Activated CD8-positive, alpha-beta T cell treated with anti-CD3 and anti-CD28 coated beads for 36 hours (primary cell): ENCODE measurements at regions not wholly inside any gene's neighbourhood (a gene's known extent, or its start where the extent isn't known, plus 50 kb on each side); places are given as distances from the start of the nearest gene placed in this dataset.

ENCODE experiments used
- ATAC-seq: fragments of 200-7000 bp; cut with Tn5 transposase; one replicate; pipeline ENCODE4 v1.10.0; 2021; ENCODE audit warnings: mild to moderate bottlenecking, moderate library complexity
- CTCF ChIA-PET: fragments of 350-600 bp; sonication (Branson Sonifier 250); formaldehyde crosslinking; loops from one replicate; lab custom pipeline; 2021; ENCODE audit warnings: antibody characterized with exemption; lab: Charles Lee
- POLR2A ChIA-PET: fragments of 350-600 bp; sonication (Branson Sonifier 250); formaldehyde crosslinking; loops from one replicate; lab custom pipeline; 2021; ENCODE audit warnings: antibody characterized with exemption; lab: Charles Lee
- DNase-seq: peaks from one replicate; pipeline ENCODE4 v3.0.0-alpha.2; 2020
- H3K27ac Mint-ChIP-seq: one replicate; pipeline ENCODE4 v1.8.0; 2021; ENCODE audit warnings: mild to moderate bottlenecking, mixed read lengths
- H3K27me3 Mint-ChIP-seq: one replicate; pipeline ENCODE4 v1.8.0; 2021; ENCODE audit warnings: mixed read lengths
- H3K36me3 Mint-ChIP-seq: one replicate; pipeline ENCODE4 v1.8.0; 2021; ENCODE audit warnings: low read depth, mixed read lengths
- H3K4me1 Mint-ChIP-seq: one replicate; pipeline ENCODE4 v1.8.0; 2021; ENCODE audit warnings: low read depth, mixed read lengths
- H3K4me3 Mint-ChIP-seq: one replicate; pipeline ENCODE4 v1.8.0; 2021; ENCODE audit warnings: mild to moderate bottlenecking, moderate library complexity, mixed read lengths
- H3K9me3 Mint-ChIP-seq: one replicate; pipeline ENCODE4 v1.8.0; 2021; ENCODE audit warnings: mixed read lengths
- intact Hi-C: fragments of 100-400 bp; cut with micrococcal nuclease; formaldehyde crosslinking; loops from one replicate; pipeline ENCODE4 v1.10.0; 2022
- TF ChIP-seq, protein P1 (sequence below): fragments of 200-600 bp; IDR thresholded peaks from one replicate; pipeline ENCODE4 v1.8.0; 2022; ENCODE audit warnings: antibody characterized with exemption, mild to moderate bottlenecking

DNA sequence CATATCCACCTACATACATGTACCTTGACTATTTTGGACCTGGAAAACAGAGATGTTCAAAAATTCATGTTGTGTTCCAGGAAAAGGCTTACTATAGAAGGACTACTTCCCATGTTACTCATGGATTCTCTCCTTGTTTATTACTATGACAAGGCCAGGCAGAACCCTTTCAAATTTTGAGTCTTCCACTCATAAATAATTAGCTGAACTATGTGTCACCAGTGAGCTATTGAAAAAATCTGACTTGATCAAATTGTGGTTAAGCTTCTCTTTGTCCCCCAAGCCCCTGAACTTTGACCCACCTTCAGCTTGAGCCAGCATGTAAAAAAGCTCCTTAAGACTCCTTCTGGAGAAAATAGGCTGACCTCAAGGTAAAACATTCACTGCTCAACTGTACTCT is 1142.8 kb upstream of the EYS start:
- POLR2A ChIA-PET, result no interaction called here
- TF ChIP-seq, protein P1, sequence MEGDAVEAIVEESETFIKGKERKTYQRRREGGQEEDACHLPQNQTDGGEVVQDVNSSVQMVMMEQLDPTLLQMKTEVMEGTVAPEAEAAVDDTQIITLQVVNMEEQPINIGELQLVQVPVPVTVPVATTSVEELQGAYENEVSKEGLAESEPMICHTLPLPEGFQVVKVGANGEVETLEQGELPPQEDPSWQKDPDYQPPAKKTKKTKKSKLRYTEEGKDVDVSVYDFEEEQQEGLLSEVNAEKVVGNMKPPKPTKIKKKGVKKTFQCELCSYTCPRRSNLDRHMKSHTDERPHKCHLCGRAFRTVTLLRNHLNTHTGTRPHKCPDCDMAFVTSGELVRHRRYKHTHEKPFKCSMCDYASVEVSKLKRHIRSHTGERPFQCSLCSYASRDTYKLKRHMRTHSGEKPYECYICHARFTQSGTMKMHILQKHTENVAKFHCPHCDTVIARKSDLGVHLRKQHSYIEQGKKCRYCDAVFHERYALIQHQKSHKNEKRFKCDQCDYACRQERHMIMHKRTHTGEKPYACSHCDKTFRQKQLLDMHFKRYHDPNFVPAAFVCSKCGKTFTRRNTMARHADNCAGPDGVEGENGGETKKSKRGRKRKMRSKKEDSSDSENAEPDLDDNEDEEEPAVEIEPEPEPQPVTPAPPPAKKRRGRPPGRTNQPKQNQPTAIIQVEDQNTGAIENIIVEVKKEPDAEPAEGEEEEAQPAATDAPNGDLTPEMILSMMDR, result no peak
- CTCF ChIA-PET, result no interaction called here
- Mint-ChIP-seq H3K27ac (no peak overlapping the region), H3K4me1 (no peaks in the 10 kb centered on the region), H3K36me3 (no peaks in the 10 kb centered on the region), H3K4me3 (no peak overlapping the region), H3K27me3 (no peaks in the 10 kb centered on the region), H3K9me3 (peaks cover 9% of the 10 kb centered on the region)
- no peak for ATAC-seq
- DNase-seq, result no peak
- intact Hi-C loops, result no loop called here

GRCh38 chr6:66848244-66848953 is 1141.4 kb upstream of the EYS start:
- H3K4me3 Mint-ChIP-seq, result no peak overlapping the region
- H3K4me1 Mint-ChIP-seq, result no peaks in the 10 kb centered on the region
- H3K27ac Mint-ChIP-seq, result no peak overlapping the region
- CTCF ChIA-PET, result no interaction called here
- TF ChIP-seq, protein P1, result no peak
- POLR2A ChIA-PET, result no interaction called here
- no peak for ATAC-seq
- no peaks in the 10 kb centered on the region for H3K27me3 Mint-ChIP-seq
- DNase-seq, result no peak
- peaks cover 9% of the 10 kb centered on the region for H3K9me3 Mint-ChIP-seq
- H3K36me3 Mint-ChIP-seq, result no peaks in the 10 kb centered on the region
- intact Hi-C loops, result no loop called here

GRCh38 chr6:66838764-66839163 is 1131.7 kb upstream of the EYS start:
- no peaks in the 10 kb centered on the region for H3K36me3 Mint-ChIP-seq
- TF ChIP-seq, protein P1, result no peak
- no peak for ATAC-seq
- peaks cover 12% of the 10 kb centered on the region for H3K9me3 Mint-ChIP-seq
- ChIA-PET POLR2A (no interaction called here), CTCF (no interaction called here)
- no peaks in the 10 kb centered on the region for H3K4me1 Mint-ChIP-seq
- intact Hi-C loops, result no loop called here
- no peak overlapping the region for H3K27ac Mint-ChIP-seq
- H3K27me3 Mint-ChIP-seq, result no peaks in the 10 kb centered on the region
- no peak for DNase-seq
- no peak overlapping the region for H3K4me3 Mint-ChIP-seq

DNA sequence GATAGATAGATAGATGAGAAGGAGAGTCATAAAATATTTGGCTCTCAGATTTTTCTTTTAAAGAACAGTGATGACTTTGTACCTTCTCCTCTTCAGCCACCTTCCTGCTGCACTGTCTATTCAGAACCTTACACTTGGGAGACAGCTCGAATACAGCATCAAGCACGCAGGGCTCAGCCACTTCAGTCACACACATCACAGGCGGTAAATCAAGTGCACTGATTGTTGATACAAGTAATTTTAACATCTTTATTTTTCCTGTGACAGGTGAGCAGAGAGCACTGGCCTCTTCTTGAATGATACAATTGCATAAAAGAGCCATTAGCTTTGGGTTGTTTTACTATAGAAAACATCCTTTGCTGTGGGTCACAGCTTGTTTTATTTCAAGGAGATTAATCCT is 1118.5 kb upstream of the EYS start:
- no peak overlapping the region for H3K27ac Mint-ChIP-seq
- no peak for DNase-seq
- no peak overlapping the region for H3K4me3 Mint-ChIP-seq
- no peaks in the 10 kb centered on the region for H3K27me3 Mint-ChIP-seq
- ATAC-seq, result no peak
- intact Hi-C loops, result no loop called here
- TF ChIP-seq, protein P1, result no peak
- no peaks in the 10 kb centered on the region for H3K4me1 Mint-ChIP-seq
- CTCF ChIA-PET, result no interaction called here
- POLR2A ChIA-PET, result no interaction called here
- H3K36me3 Mint-ChIP-seq, result no peaks in the 10 kb centered on the region
- H3K9me3 Mint-ChIP-seq, result peaks cover 3% of the 10 kb centered on the region

DNA sequence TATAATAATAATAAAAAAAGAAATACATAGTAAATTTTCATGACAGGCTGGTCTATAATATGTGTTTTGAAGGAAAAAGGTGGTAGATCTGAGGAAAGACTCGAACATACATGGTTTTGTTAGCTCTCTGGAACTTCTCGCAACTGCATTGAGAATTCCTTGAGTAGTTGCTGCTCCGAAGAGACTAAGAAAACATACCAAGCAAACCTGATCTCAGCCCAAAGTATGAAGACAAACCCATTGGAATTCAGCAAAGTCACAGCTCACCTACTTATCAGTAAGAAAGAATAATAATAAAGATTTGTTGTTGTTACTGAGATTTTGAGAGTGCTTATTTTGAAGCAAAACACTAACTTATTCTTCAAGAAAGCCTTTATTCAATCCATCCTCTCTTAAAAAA is 1107.1 kb upstream of the EYS start:
- Mint-ChIP-seq H3K27ac (no peak overlapping the region), H3K4me1 (no peaks in the 10 kb centered on the region), H3K4me3 (no peak overlapping the region), H3K36me3 (no peaks in the 10 kb centered on the region), H3K27me3 (no peaks in the 10 kb centered on the region), H3K9me3 (no peaks in the 10 kb centered on the region)
- no peak for DNase-seq
- intact Hi-C loops, result no loop called here
- TF ChIP-seq, protein P1, result no peak
- POLR2A ChIA-PET, result no interaction called here
- no peak for ATAC-seq
- CTCF ChIA-PET, result no interaction called here
